ENCODE measurements at regions not wholly inside any gene's neighbourhood (a gene's known extent, or its start where the extent isn't known, plus 50 kb on each side); places are given as distances from the start of the nearest gene placed in this dataset.

GRCh38 chr13:52938065-52938464, 89.6 kb upstream of the PCDH8 start:
- no peak for ATAC-seq

GRCh38 chr13:52936806-52937205, 88.4 kb upstream of the PCDH8 start:
- Histone ChIP-seq H3K4me1 (no peaks in the 10 kb centered on the region), H3K36me3 (ENCODE audit: insufficient read depth in 1 of 2, low read depth in 1 of 2) (no peaks in the 10 kb centered on the region), H3K27me3 (ENCODE audit: insufficient read depth in 3 of 3, low read length in 2 of 3) (no peaks in the 10 kb centered on the region), H3K4me3 (no peak overlapping the region), H3K27ac (no peak overlapping the region), H3K9me3 (no peaks in the 10 kb centered on the region)
- ATAC-seq: no peak
- 42 to 50% (median 49%) methylated on average over 2 of the region's 2 CpGs for WGBS, 3 donors
- TF ChIP-seq, protein P1, sequence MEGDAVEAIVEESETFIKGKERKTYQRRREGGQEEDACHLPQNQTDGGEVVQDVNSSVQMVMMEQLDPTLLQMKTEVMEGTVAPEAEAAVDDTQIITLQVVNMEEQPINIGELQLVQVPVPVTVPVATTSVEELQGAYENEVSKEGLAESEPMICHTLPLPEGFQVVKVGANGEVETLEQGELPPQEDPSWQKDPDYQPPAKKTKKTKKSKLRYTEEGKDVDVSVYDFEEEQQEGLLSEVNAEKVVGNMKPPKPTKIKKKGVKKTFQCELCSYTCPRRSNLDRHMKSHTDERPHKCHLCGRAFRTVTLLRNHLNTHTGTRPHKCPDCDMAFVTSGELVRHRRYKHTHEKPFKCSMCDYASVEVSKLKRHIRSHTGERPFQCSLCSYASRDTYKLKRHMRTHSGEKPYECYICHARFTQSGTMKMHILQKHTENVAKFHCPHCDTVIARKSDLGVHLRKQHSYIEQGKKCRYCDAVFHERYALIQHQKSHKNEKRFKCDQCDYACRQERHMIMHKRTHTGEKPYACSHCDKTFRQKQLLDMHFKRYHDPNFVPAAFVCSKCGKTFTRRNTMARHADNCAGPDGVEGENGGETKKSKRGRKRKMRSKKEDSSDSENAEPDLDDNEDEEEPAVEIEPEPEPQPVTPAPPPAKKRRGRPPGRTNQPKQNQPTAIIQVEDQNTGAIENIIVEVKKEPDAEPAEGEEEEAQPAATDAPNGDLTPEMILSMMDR (IDR thresholded peaks at IDR 0.05): no peak
- no peak for DNase-seq
- intact Hi-C loops (cut with DNase I): no loop called here

More at GRCh38 chr13:52938065-52938464, 89.6 kb upstream of the PCDH8 start:
- H3K4me1 ChIP-seq: no peaks in the 10 kb centered on the region
- H3K27ac ChIP-seq: no peak overlapping the region
- no peak overlapping the region for H3K4me3 ChIP-seq
- H3K9me3 ChIP-seq: no peaks in the 10 kb centered on the region
- no peaks in the 10 kb centered on the region for H3K36me3 ChIP-seq (ENCODE audit: insufficient read depth in 1 of 2, low read depth in 1 of 2)
- TF ChIP-seq, protein P1 (IDR thresholded peaks at IDR 0.05): no peak
- H3K27me3 ChIP-seq (ENCODE audit: insufficient read depth in 3 of 3, low read length in 2 of 3): no peaks in the 10 kb centered on the region
- intact Hi-C loops (cut with DNase I): no loop called here
- 49 to 60% (median 52%) methylated on average over 3 of the region's 3 CpGs for WGBS, 3 donors
- no peak for DNase-seq

DNA sequence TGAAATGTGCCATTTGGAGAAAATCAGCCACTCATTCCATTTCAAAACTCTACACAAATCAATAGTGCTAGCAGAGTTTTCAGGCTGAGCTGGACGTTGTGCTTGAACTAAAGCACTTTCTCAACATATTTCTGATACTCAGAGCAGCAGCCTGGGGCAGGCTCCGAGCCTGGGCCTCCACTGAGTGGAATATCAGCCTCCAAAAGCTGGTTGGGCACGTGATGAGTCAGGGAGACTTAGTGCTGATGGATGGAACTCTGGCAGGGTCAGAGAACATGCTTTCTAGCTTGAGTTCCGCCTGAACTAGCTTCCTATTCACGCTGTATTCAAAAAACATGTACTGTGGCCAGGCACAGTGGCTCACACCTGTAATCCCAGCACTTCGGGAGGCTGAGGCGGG, 85.8 kb upstream of the PCDH8 start:
- WGBS, 3 donors: 46 to 63% (median 54%) methylated on average over 7 of the region's 7 CpGs
- Histone ChIP-seq H3K9me3 (no peaks in the 10 kb centered on the region), H3K27ac (no peak overlapping the region), H3K4me1 (no peaks in the 10 kb centered on the region), H3K4me3 (no peak overlapping the region), H3K27me3 (ENCODE audit: insufficient read depth in 3 of 3, low read length in 2 of 3) (no peaks in the 10 kb centered on the region), H3K36me3 (ENCODE audit: insufficient read depth in 1 of 2, low read depth in 1 of 2) (no peaks in the 10 kb centered on the region)
- TF ChIP-seq, protein P1 (IDR thresholded peaks at IDR 0.05): no peak
- DNase-seq (no peak), ATAC-seq (no peak)
- intact Hi-C loops (cut with DNase I): no loop called here

DNA sequence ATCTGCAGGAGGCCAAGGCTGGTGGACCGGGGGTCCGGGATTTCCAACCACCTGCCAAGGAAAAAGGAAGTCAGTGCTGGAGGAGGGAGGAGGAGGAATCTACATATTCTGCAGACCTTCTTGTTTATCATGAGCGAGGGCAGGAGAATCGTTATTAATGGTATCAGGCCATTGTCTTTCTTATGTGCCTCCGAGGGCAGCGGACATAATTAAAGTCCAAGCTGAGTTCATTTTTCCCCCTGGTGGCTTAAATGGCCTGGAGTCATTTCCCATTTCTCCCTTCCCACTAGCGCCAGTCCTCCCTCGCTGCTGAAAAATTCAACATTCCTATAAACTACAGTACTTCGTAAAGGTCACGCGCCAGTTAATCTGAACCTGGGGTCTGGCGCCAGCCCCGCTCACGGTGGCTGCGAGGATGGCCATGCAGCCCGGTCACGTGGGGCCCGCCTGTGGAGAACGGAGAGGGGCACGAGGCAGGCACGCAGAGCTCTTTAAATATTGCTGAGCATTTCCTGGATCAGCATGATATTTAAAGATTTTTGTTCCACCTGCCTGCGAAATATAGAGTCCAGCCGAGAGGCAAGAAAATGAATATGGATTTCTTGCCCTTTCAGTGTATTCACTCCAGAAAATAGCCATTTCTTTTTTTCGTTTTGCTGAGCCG, 85.2 kb upstream of the PCDH8 start:
- 87 to 91% (median 87%) methylated on average over 25 of the region's 25 CpGs for WGBS, 3 donors
- Histone ChIP-seq H3K9me3 (no peaks in the 10 kb centered on the region), H3K4me3 (no peak overlapping the region), H3K4me1 (no peaks in the 10 kb centered on the region), H3K27ac (no peak overlapping the region), H3K36me3 (ENCODE audit: insufficient read depth in 1 of 2, low read depth in 1 of 2) (no peaks in the 10 kb centered on the region), H3K27me3 (ENCODE audit: insufficient read depth in 3 of 3, low read length in 2 of 3) (peaks cover 0 to 2% (median 0%) of the 10 kb centered on the region in 3 donors)
- TF ChIP-seq, protein P1 (IDR thresholded peaks at IDR 0.05): no peak
- ATAC-seq: no peak
- intact Hi-C loops (cut with DNase I): no loop called here
- no peak for DNase-seq

- DNase-seq (no peak), ATAC-seq (no peak)
- TF ChIP-seq, protein P1 (IDR thresholded peaks at IDR 0.05): no peak
- Histone ChIP-seq H3K27ac (no peak overlapping the region), H3K4me3 (no peak overlapping the region), H3K9me3 (no peaks in the 10 kb centered on the region), H3K36me3 (ENCODE audit: insufficient read depth in 1 of 2, low read depth in 1 of 2) (no peaks in the 10 kb centered on the region), H3K4me1 (no peaks in the 10 kb centered on the region), H3K27me3 (ENCODE audit: insufficient read depth in 3 of 3, low read length in 2 of 3) (peaks cover 0 to 6% (median 0%) of the 10 kb centered on the region in 3 donors)
- intact Hi-C loops (cut with DNase I): no loop called here
- 67 to 72% (median 67%) methylated on average over 7 of the region's 7 CpGs for WGBS, 3 donors
These were observed 84.7 kb upstream of the PCDH8 start for GRCh38 chr13:52933099-52933498.
